GM23338 (cell line): ENCODE measurements at regions not wholly inside any gene's neighbourhood (a gene's known extent, or its start where the extent isn't known, plus 50 kb on each side); places are given as distances from the start of the nearest gene placed in this dataset.

Experiments
- ATAC-seq: fragments of 200-7000 bp; cut with Tn5 transposase; 3 replicates; pipeline ENCODE4 v1.9.1; 2020
- DNase-seq: peaks from one replicate; pipeline ENCODE4 v3.0.0-alpha.2; 2015; ENCODE audit warnings: low spot score
- H2AFZ ChIP-seq: fragments of 200-600 bp; sonication (generic); 2 replicates; pipeline ENCODE4 v1.8.0; 2016; ENCODE audit warnings: antibody characterized with exemption, mild to moderate bottlenecking, moderate library complexity
- H3F3A ChIP-seq: fragments of 200-600 bp; sonication (generic); replicated peaks from 2 replicates; pipeline ENCODE4 v1.8.0; 2017; ENCODE audit warnings: antibody characterized with exemption, mixed run types, low read depth
- H3K27ac ChIP-seq: fragments of 200-600 bp; sonication (generic); 2 replicates; pipeline ENCODE4 v1.6.1; 2016; ENCODE audit warnings: low read depth
- H3K27me3 ChIP-seq: fragments of 200-600 bp; sonication (generic); 2 replicates; pipeline ENCODE4 v1.8.0; 2016; ENCODE audit warnings: mild to moderate bottlenecking, mixed run types, moderate library complexity; ENCODE audit not compliant: insufficient read depth
- H3K36me3 ChIP-seq: fragments of 200-600 bp; sonication (generic); 2 replicates; pipeline ENCODE4 v1.8.0; 2016; ENCODE audit warnings: mild to moderate bottlenecking; ENCODE audit not compliant: insufficient read depth
- H3K4me1 ChIP-seq: fragments of 200-600 bp; sonication (generic); 2 replicates; pipeline ENCODE4 v1.8.0; 2016; ENCODE audit warnings: mild to moderate bottlenecking, moderate library complexity; ENCODE audit not compliant: insufficient read depth
- H3K4me2 ChIP-seq: fragments of 200-600 bp; sonication (generic); 2 replicates; pipeline ENCODE4 v1.7.1; 2017; ENCODE audit warnings: mixed run types
- H3K4me3 ChIP-seq: fragments of 200-600 bp; sonication (generic); 2 replicates; pipeline ENCODE4 v1.6.1; 2016; ENCODE audit warnings: mixed run types
- H3K79me2 ChIP-seq: fragments of 200-600 bp; sonication (generic); replicated peaks from 2 replicates; pipeline ENCODE4 v1.8.0; 2017; ENCODE audit warnings: mild to moderate bottlenecking; ENCODE audit not compliant: insufficient read depth
- H3K9me2 ChIP-seq: fragments of 200-600 bp; sonication (generic); 2 replicates; pipeline ENCODE4 v1.8.0; 2017; ENCODE audit not compliant: insufficient read depth
- H4K20me1 ChIP-seq: fragments of 200-600 bp; sonication (generic); replicated peaks from 2 replicates; pipeline ENCODE4 v1.8.0; 2017; ENCODE audit warnings: mild to moderate bottlenecking; ENCODE audit not compliant: insufficient read depth
- H3K27ac Mint-ChIP-seq: 2 replicates; pipeline ENCODE4 v1.8.0; 2020; ENCODE audit warnings: inconsistent platforms, mild to moderate bottlenecking, moderate library complexity, mixed read lengths
- H3K27me3 Mint-ChIP-seq: 3 replicates; pipeline ENCODE4 v1.8.0; 2022; ENCODE audit warnings: low read depth, mild to moderate bottlenecking, moderate library complexity, mixed read lengths, inconsistent platforms; ENCODE audit not compliant: insufficient read depth, poor library complexity
- H3K36me3 Mint-ChIP-seq: 3 replicates; pipeline ENCODE4 v1.8.0; 2021; ENCODE audit warnings: low read depth, mild to moderate bottlenecking, inconsistent platforms, moderate library complexity, mixed read lengths
- H3K4me1 Mint-ChIP-seq: 3 replicates; pipeline ENCODE4 v1.8.0; 2020; ENCODE audit warnings: mild to moderate bottlenecking, inconsistent platforms, mixed read lengths
- H3K4me3 Mint-ChIP-seq: 3 replicates; pipeline ENCODE4 v1.8.0; 2021; ENCODE audit warnings: moderate library complexity, mild to moderate bottlenecking, inconsistent platforms, mixed read lengths
- H3K9me3 Mint-ChIP-seq: 3 replicates; pipeline ENCODE4 v1.8.0; 2020; ENCODE audit warnings: moderate library complexity, mild to moderate bottlenecking, inconsistent platforms, mixed read lengths
- CREB1 ChIP-seq: fragments of 250-450 bp; sonication (Bioruptor Pico); IDR thresholded peaks from 2 replicates; pipeline ENCODE4 v1.5.0; 2020; ENCODE audit warnings: low read depth, mild to moderate bottlenecking, moderate library complexity
- CTCF ChIP-seq, 2 experiments: fragments of 200-600 bp in 1 of 2; sonication (generic) in 1 of 2; conservative IDR thresholded peaks; 2 replicates each; pipeline versions ENCODE4 v1.5.1 to v1.6.1; 2016 to 2017; ENCODE audit warnings: antibody characterized with exemption in 2 of 2, low read depth in 2 of 2, mild to moderate bottlenecking in 2 of 2, moderate library complexity in 1 of 2
- ETS1 ChIP-seq: IDR thresholded peaks from 2 replicates; pipeline ENCODE4 v1.6.1; 2016; ENCODE audit warnings: antibody characterized with exemption
- EZH2 ChIP-seq: fragments of 200-600 bp; sonication (generic); IDR thresholded peaks from one replicate; pipeline ENCODE4 v1.8.0; 2017; ENCODE audit warnings: antibody characterized with exemption, mild to moderate bottlenecking, low read depth; ENCODE audit not compliant: unreplicated experiment
- EZH2phosphoT487 ChIP-seq: fragments of 200-600 bp; sonication (generic); IDR thresholded peaks from one replicate; pipeline ENCODE4 v1.8.1; 2018; ENCODE audit warnings: antibody characterized with exemption; ENCODE audit not compliant: unreplicated experiment
- JUNB ChIP-seq: IDR thresholded peaks from one replicate; pipeline ENCODE4 v1.6.1; 2016; ENCODE audit warnings: antibody characterized with exemption; ENCODE audit not compliant: unreplicated experiment
- NANOG ChIP-seq: IDR thresholded peaks from 2 replicates; pipeline ENCODE4 v1.6.1; 2016; ENCODE audit warnings: antibody characterized with exemption, borderline replicate concordance
- POLR2AphosphoS5 ChIP-seq: IDR thresholded peaks from 2 replicates; pipeline ENCODE4 v1.6.1; 2016; ENCODE audit warnings: antibody characterized with exemption, low read depth
- REST ChIP-seq: IDR thresholded peaks from one replicate; pipeline ENCODE4 v1.6.1; 2018; ENCODE audit warnings: antibody characterized with exemption; ENCODE audit not compliant: unreplicated experiment
- STAT1 ChIP-seq: IDR thresholded peaks from one replicate; pipeline ENCODE4 v1.6.1; 2016; ENCODE audit warnings: antibody characterized with exemption; ENCODE audit not compliant: unreplicated experiment
- ZNF114 ChIP-seq: fragments of 250-450 bp; sonication (Bioruptor Pico); IDR thresholded peaks from 2 replicates; pipeline ENCODE4 v1.5.0; 2020; ENCODE audit warnings: mild to moderate bottlenecking, moderate library complexity
- ZNF331 ChIP-seq: fragments of 250-450 bp; sonication (Bioruptor Pico); IDR thresholded peaks from 2 replicates; pipeline ENCODE4 v1.5.0; 2020; ENCODE audit warnings: low read depth, mild to moderate bottlenecking, moderate library complexity
- ZNF462 ChIP-seq: fragments of 250-450 bp; sonication (Bioruptor Pico); IDR thresholded peaks from 2 replicates; pipeline ENCODE4 v1.5.0; 2020; ENCODE audit warnings: mild to moderate bottlenecking, moderate library complexity

- TF ChIP-seq EZH2: no peak
- TF ChIP-seq ZNF462 (CRISPR knock-in tag): no peak
- TF ChIP-seq ZNF331 (CRISPR knock-in tag): no peak
- TF ChIP-seq ETS1: no peak
- TF ChIP-seq JUNB: no peak
- TF ChIP-seq NANOG: no peak
- TF ChIP-seq EZH2phosphoT487: no peak
- TF ChIP-seq REST: no peak
- no peak for TF ChIP-seq STAT1
- TF ChIP-seq CREB1: no peak
- TF ChIP-seq CTCF (conservative IDR thresholded peaks at IDR 0.05; ENCODE audit: low read depth in 2 of 2): no peak
- no peak for TF ChIP-seq ZNF114 (CRISPR knock-in tag)
- no peak for TF ChIP-seq POLR2AphosphoS5
Observed at GRCh38 chr13:76790526-76790925, 95.7 kb downstream of the KCTD12 start.

More at GRCh38 chr13:76790526-76790925, 95.7 kb downstream of the KCTD12 start:
- H3K4me3 Mint-ChIP-seq: no peak overlapping the region
- no peak overlapping the region for H2AFZ ChIP-seq
- H3K36me3 ChIP-seq: no peaks in the 10 kb centered on the region
- no peak overlapping the region for H3K4me3 ChIP-seq
- no peaks in the 10 kb centered on the region for H4K20me1 ChIP-seq
- H3K4me1 ChIP-seq: no peaks in the 10 kb centered on the region; the same call in none of the 2 replicates
- H3K36me3 Mint-ChIP-seq: no peaks in the 10 kb centered on the region
- H3K27ac ChIP-seq: no peak overlapping the region
- no peak for DNase-seq
- H3K79me2 ChIP-seq: no peaks in the 10 kb centered on the region
- H3K9me2 ChIP-seq: no peaks in the 10 kb centered on the region
- no peak for ATAC-seq
- H3K27ac Mint-ChIP-seq: no peak overlapping the region
- H3F3A ChIP-seq: no peaks in the 10 kb centered on the region
- H3K9me3 Mint-ChIP-seq: no peaks in the 10 kb centered on the region
- no peak overlapping the region for H3K4me2 ChIP-seq
- no peaks in the 10 kb centered on the region for H3K27me3 ChIP-seq
- H3K4me1 Mint-ChIP-seq: peaks cover 28% of the 10 kb centered on the region
- H3K27me3 Mint-ChIP-seq: no peaks in the 10 kb centered on the region
